ENCODE measurements at regions not wholly inside any gene's neighbourhood (a gene's known extent, or its start where the extent isn't known, plus 50 kb on each side); places are given as distances from the start of the nearest gene placed in this dataset.

GRCh38 chr10:78514459-78514858, 480.8 kb downstream of the RPS24 start:
- WGBS, 2 donors = 92% methylated on average over 4 of the region's 4 CpGs
- peaks cover 0 to 28% of the 10 kb centered on the region in 2 donors for H3K4me1 ChIP-seq
- H3K9me3 ChIP-seq = no peaks in the 10 kb centered on the region
- no peak for TF ChIP-seq CTCF (IDR thresholded peaks at IDR 0.05)
- H3K27ac ChIP-seq = peak overlapping the region in 1 of 3 donors; percentile 15
- no peak overlapping the region for H3K4me3 ChIP-seq (replicated peaks in 1 of 3)
- H3K36me3 ChIP-seq = no peaks in the 10 kb centered on the region
- H3K27me3 ChIP-seq = no peaks in the 10 kb centered on the region
- intact Hi-C loops (cut with DNase I) = no loop called here
- no peak for DNase-seq

- WGBS, 2 donors = 84 to 87% methylated on average over 9 of the region's 9 CpGs
- no peak for TF ChIP-seq POLR2A (IDR thresholded peaks at IDR 0.05)
- TF ChIP-seq CTCF (IDR thresholded peaks at IDR 0.05) = no peak
- no peak for DNase-seq
Measured at GRCh38 chr10:78515038-78515872, 481.6 kb downstream of the RPS24 start.

GRCh38 chr10:78515873-78516153, 482.1 kb downstream of the RPS24 start:
- TF ChIP-seq POLR2A (IDR thresholded peaks at IDR 0.05) (no peak), CTCF (IDR thresholded peaks at IDR 0.05) (no peak)
- H3K27ac ChIP-seq = no peak overlapping the region

More at GRCh38 chr10:78515038-78515872, 481.6 kb downstream of the RPS24 start:
- Histone ChIP-seq H3K4me1 (peaks cover 0 to 28% of the 10 kb centered on the region in 2 donors), H3K36me3 (no peaks in the 10 kb centered on the region), H3K4me3 (replicated peaks in 1 of 3) (no peak overlapping the region), H3K27me3 (no peaks in the 10 kb centered on the region), H3K9me3 (no peaks in the 10 kb centered on the region), H3K27ac (peak overlapping the region in 1 of 3 donors; percentile 15)
- intact Hi-C loops (cut with DNase I) = no loop called here

DNA sequence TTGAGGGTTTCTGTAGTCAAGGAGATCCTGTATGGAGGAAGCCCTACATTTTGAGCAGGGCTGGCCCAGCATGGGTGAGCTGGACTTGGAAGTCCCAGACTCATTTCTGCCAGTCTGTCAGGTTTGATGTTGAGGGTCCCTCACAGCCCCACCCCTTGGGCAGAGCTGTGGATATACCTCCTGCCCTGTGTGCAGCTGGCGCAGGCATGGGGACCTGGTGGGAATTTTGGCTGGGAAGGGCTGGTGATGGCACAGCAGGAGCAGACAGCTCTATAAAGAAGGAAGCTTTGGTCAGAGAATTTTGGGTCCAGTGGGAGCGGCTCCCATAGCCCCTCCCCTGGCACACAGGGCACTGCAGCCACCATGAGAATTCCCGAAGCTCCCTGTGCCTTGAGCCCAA, 482.6 kb downstream of the RPS24 start:
- Histone ChIP-seq H3K36me3 (no peaks in the 10 kb centered on the region), H3K27ac (peak overlapping the region in 2 of 3 donors; percentile 30 to 47), H3K9me3 (no peaks in the 10 kb centered on the region), H3K27me3 (no peaks in the 10 kb centered on the region), H3K4me1 (peaks cover 0 to 28% of the 10 kb centered on the region in 2 donors), H3K4me3 (replicated peaks in 1 of 3) (no peak overlapping the region)
- no peak for DNase-seq
- 87 to 96% methylated on average over 3 of the region's 3 CpGs for WGBS, 2 donors
- TF ChIP-seq POLR2A (IDR thresholded peaks at IDR 0.05) = no peak
- TF ChIP-seq CTCF (IDR thresholded peaks at IDR 0.05) = no peak
- intact Hi-C loops (cut with DNase I) = no loop called here

More at GRCh38 chr10:78515873-78516153, 482.1 kb downstream of the RPS24 start:
- intact Hi-C loops (cut with DNase I) = no loop called here
- Histone ChIP-seq H3K4me3 (replicated peaks in 1 of 3) (no peak overlapping the region), H3K27me3 (no peaks in the 10 kb centered on the region), H3K4me1 (peaks cover 0 to 28% of the 10 kb centered on the region in 2 donors), H3K9me3 (no peaks in the 10 kb centered on the region), H3K36me3 (no peaks in the 10 kb centered on the region)
- no peak for DNase-seq
- 100% methylated on average over 1 of the region's 1 CpG for WGBS, 2 donors

DNA sequence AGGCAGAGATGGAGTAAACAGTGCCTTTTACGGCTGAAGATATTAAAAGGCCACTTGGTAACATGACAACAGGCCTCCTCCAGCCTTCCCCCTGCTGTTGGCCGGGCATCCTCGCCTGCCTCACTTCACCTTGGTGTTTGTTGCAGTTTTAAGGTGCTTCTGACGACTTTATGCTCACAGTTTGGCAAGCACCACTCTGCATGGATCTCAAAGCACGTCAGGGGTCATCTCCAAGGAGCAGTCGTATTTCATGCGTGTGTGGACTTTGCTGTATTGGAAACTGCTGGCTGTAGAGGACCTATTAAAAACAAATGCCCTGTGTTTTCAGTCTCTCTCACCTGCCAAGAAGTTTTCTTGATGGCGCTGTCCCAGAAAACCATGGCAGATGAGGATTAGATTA, 483.1 kb downstream of the RPS24 start:
- H3K4me1 ChIP-seq = peaks cover 0 to 28% of the 10 kb centered on the region in 2 donors
- TF ChIP-seq CTCF (IDR thresholded peaks at IDR 0.05) (peak in 1 of 6 experiments; percentile 11), POLR2A (IDR thresholded peaks at IDR 0.05) (no peak)
- peak; percentile 66 to 69 for DNase-seq
- 35 to 57% methylated on average over 8 of the region's 8 CpGs for WGBS, 2 donors
- H3K9me3 ChIP-seq = no peaks in the 10 kb centered on the region
- H3K36me3 ChIP-seq = no peaks in the 10 kb centered on the region
- intact Hi-C loops (cut with DNase I) = no loop called here
- H3K27me3 ChIP-seq = no peaks in the 10 kb centered on the region
- no peak overlapping the region for H3K4me3 ChIP-seq (replicated peaks in 1 of 3)
- peak overlapping the region in 2 of 3 donors; percentile 30 to 47 for H3K27ac ChIP-seq

Data from thyroid gland (tissue), 4 donors.